ENCODE measurements at regions not wholly inside any gene's neighbourhood (a gene's known extent, or its start where the extent isn't known, plus 50 kb on each side); places are given as distances from the start of the nearest gene placed in this dataset.

- Histone ChIP-seq H3K9me3 (no peaks in the 10 kb centered on the region), H3K4me1 (no peaks in the 10 kb centered on the region), H3K27me3 (peaks cover 0 to 11% of the 10 kb centered on the region in 2 donors), H3K27ac (no peak overlapping the region), H3K4me3 (no peak overlapping the region), H3K36me3 (no peaks in the 10 kb centered on the region)
- DNase-seq, result no peak
- TF ChIP-seq CTCF (IDR thresholded peaks at IDR 0.05), result no peak
- intact Hi-C loops (cut with DNase I; ENCODE audit: low total_unique reads), result no loop called here
These were observed 72.1 kb upstream of the HSPA9 start for GRCh38 chr5:138647261-138647788.

- Histone ChIP-seq H3K27me3 (peaks cover 0 to 6% of the 10 kb centered on the region in 2 donors), H3K36me3 (no peaks in the 10 kb centered on the region), H3K4me3 (no peak overlapping the region), H3K9me3 (no peaks in the 10 kb centered on the region), H3K27ac (no peak overlapping the region), H3K4me1 (no peaks in the 10 kb centered on the region)
- no peak for DNase-seq
- intact Hi-C loops (cut with DNase I; ENCODE audit: low total_unique reads), result no loop called here
- TF ChIP-seq CTCF (IDR thresholded peaks at IDR 0.05), result no peak
These were observed 71.5 kb upstream of the HSPA9 start for GRCh38 chr5:138646671-138647070.

GRCh38 chr5:138645778-138646575 lies 70.8 kb upstream of the HSPA9 start:
- Histone ChIP-seq H3K9me3 (no peaks in the 10 kb centered on the region), H3K27me3 (no peaks in the 10 kb centered on the region), H3K27ac (no peak overlapping the region), H3K4me3 (no peak overlapping the region), H3K4me1 (no peaks in the 10 kb centered on the region), H3K36me3 (no peaks in the 10 kb centered on the region)
- no peak for DNase-seq
- intact Hi-C loops (cut with DNase I; ENCODE audit: low total_unique reads), result no loop called here
- TF ChIP-seq CTCF (IDR thresholded peaks at IDR 0.05), result no peak

- DNase-seq, result no peak
These were observed 68.0 kb upstream of the HSPA9 start for GRCh38 chr5:138643040-138643791.

More at GRCh38 chr5:138643040-138643791, 68.0 kb upstream of the HSPA9 start:
- TF ChIP-seq CTCF (IDR thresholded peaks at IDR 0.05), result no peak
- Histone ChIP-seq H3K27me3 (peaks cover 0 to 8% of the 10 kb centered on the region in 2 donors), H3K4me1 (no peaks in the 10 kb centered on the region), H3K9me3 (no peaks in the 10 kb centered on the region), H3K4me3 (no peak overlapping the region), H3K27ac (no peak overlapping the region), H3K36me3 (no peaks in the 10 kb centered on the region)
- intact Hi-C loops (cut with DNase I; ENCODE audit: low total_unique reads), result loop anchor here (5.0 kb wide), 1 partner anchor 619 kb away; no protein-coding TSS in a partner anchor

Data from tibial artery (tissue), 4 donors.